Panc1 (cell line): ENCODE measurements at regions not wholly inside any gene's neighbourhood (a gene's known extent, or its start where the extent isn't known, plus 50 kb on each side); places are given as distances from the start of the nearest gene placed in this dataset.

Experiments used
- CTCF ChIP-seq: fragments of 450-650 bp; IDR thresholded peaks from 2 replicates; pipeline ENCODE4 v1.5.1; 2017; ENCODE audit warnings: mild to moderate bottlenecking
- TF ChIP-seq, protein P1 (sequence below), 2 experiments: IDR thresholded peaks; 2 replicates each; pipeline ENCODE4 v1.6.1; 2011 to 2012; ENCODE audit warnings: low read depth in 2 of 2, control low read depth in 1 of 2, low read length in 1 of 2, mild to moderate bottlenecking in 1 of 2, moderate library complexity in 1 of 2; ENCODE audit not compliant: insufficient read depth in 1 of 2

GRCh38 chr20:16128538-16129106 lies 444.6 kb downstream of the KIF16B start:
- TF ChIP-seq CTCF = no peak
- TF ChIP-seq, protein P1, sequence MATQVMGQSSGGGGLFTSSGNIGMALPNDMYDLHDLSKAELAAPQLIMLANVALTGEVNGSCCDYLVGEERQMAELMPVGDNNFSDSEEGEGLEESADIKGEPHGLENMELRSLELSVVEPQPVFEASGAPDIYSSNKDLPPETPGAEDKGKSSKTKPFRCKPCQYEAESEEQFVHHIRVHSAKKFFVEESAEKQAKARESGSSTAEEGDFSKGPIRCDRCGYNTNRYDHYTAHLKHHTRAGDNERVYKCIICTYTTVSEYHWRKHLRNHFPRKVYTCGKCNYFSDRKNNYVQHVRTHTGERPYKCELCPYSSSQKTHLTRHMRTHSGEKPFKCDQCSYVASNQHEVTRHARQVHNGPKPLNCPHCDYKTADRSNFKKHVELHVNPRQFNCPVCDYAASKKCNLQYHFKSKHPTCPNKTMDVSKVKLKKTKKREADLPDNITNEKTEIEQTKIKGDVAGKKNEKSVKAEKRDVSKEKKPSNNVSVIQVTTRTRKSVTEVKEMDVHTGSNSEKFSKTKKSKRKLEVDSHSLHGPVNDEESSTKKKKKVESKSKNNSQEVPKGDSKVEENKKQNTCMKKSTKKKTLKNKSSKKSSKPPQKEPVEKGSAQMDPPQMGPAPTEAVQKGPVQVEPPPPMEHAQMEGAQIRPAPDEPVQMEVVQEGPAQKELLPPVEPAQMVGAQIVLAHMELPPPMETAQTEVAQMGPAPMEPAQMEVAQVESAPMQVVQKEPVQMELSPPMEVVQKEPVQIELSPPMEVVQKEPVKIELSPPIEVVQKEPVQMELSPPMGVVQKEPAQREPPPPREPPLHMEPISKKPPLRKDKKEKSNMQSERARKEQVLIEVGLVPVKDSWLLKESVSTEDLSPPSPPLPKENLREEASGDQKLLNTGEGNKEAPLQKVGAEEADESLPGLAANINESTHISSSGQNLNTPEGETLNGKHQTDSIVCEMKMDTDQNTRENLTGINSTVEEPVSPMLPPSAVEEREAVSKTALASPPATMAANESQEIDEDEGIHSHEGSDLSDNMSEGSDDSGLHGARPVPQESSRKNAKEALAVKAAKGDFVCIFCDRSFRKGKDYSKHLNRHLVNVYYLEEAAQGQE (IDR thresholded peaks at IDR 0.05; ENCODE audit: insufficient read depth in 1 of 2, low read depth in 2 of 2, low read length in 1 of 2) = no peak
